Activated CD8-positive, alpha-beta T cell treated with anti-CD3 and anti-CD28 coated beads for 36 hours (primary cell): ENCODE measurements at regions not wholly inside any gene's neighbourhood (a gene's known extent, or its start where the extent isn't known, plus 50 kb on each side); places are given as distances from the start of the nearest gene placed in this dataset.
A peak's percentile ranks its signal among the peaks of the same experiment; 100 is the strongest.

Source experiments
- ATAC-seq: fragments of 200-7000 bp; cut with Tn5 transposase; one replicate; pipeline ENCODE4 v1.10.0; 2021; ENCODE audit warnings: mild to moderate bottlenecking, moderate library complexity
- CTCF ChIA-PET: fragments of 350-600 bp; sonication (Branson Sonifier 250); formaldehyde crosslinking; loops from one replicate; lab custom pipeline; 2021; ENCODE audit warnings: antibody characterized with exemption; lab: Charles Lee
- POLR2A ChIA-PET: fragments of 350-600 bp; sonication (Branson Sonifier 250); formaldehyde crosslinking; loops from one replicate; lab custom pipeline; 2021; ENCODE audit warnings: antibody characterized with exemption; lab: Charles Lee
- DNase-seq: peaks from one replicate; pipeline ENCODE4 v3.0.0-alpha.2; 2020
- H3K27ac Mint-ChIP-seq: one replicate; pipeline ENCODE4 v1.8.0; 2021; ENCODE audit warnings: mild to moderate bottlenecking, mixed read lengths
- H3K27me3 Mint-ChIP-seq: one replicate; pipeline ENCODE4 v1.8.0; 2021; ENCODE audit warnings: mixed read lengths
- H3K36me3 Mint-ChIP-seq: one replicate; pipeline ENCODE4 v1.8.0; 2021; ENCODE audit warnings: low read depth, mixed read lengths
- H3K4me1 Mint-ChIP-seq: one replicate; pipeline ENCODE4 v1.8.0; 2021; ENCODE audit warnings: low read depth, mixed read lengths
- H3K4me3 Mint-ChIP-seq: one replicate; pipeline ENCODE4 v1.8.0; 2021; ENCODE audit warnings: mild to moderate bottlenecking, moderate library complexity, mixed read lengths
- H3K9me3 Mint-ChIP-seq: one replicate; pipeline ENCODE4 v1.8.0; 2021; ENCODE audit warnings: mixed read lengths
- intact Hi-C: fragments of 100-400 bp; cut with micrococcal nuclease; formaldehyde crosslinking; loops from one replicate; pipeline ENCODE4 v1.10.0; 2022
- TF ChIP-seq, protein P1 (sequence below): fragments of 200-600 bp; IDR thresholded peaks from one replicate; pipeline ENCODE4 v1.8.0; 2022; ENCODE audit warnings: antibody characterized with exemption, mild to moderate bottlenecking

DNA sequence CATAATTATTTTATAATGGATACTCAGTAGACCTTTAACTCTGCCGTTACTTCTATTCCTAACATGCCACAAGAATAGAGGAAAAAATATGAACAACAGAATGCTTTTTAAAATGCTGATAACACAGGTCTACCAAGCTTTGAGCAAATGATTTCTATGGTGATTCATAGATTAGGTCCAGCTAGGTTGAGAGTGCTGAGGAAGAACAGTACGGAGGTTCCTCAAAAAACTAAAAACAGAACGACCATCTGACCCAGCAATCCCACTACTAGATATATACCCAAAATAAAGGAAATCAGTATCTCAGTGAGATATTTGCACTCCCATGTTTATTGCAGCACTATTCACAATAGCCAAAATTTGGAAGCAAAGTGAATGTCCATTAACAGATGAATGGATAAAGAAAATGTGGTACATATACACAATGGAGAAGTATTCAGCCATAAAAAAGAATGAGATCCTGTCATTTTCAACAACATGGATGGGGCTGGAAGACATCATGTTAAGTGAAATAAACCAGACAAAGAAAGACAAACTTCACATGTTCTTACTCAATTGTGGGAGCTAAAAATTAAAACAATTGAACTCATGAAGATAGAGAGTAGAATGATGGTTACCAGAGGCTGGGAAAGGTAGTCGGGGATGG, 111.6 kb upstream of the SERTAD2 start:
- Mint-ChIP-seq H3K4me1 (peaks cover 45% of the 10 kb centered on the region), H3K36me3 (no peaks in the 10 kb centered on the region), H3K27ac (peak overlapping the region; percentile 10), H3K27me3 (no peaks in the 10 kb centered on the region), H3K9me3 (no peaks in the 10 kb centered on the region), H3K4me3 (no peak overlapping the region)
- CTCF ChIA-PET = interaction anchor here (1.0 to 1.8 kb wide), 3 partner anchors 14 to 119 kb away, joined by 4 to 7 read pairs (median 5); no protein-coding TSS in a partner anchor
- POLR2A ChIA-PET = interaction anchor here (0.9 kb wide), 1 partner anchor 110 kb away, joined by 3 read pairs; no protein-coding TSS in a partner anchor
- TF ChIP-seq, protein P1, sequence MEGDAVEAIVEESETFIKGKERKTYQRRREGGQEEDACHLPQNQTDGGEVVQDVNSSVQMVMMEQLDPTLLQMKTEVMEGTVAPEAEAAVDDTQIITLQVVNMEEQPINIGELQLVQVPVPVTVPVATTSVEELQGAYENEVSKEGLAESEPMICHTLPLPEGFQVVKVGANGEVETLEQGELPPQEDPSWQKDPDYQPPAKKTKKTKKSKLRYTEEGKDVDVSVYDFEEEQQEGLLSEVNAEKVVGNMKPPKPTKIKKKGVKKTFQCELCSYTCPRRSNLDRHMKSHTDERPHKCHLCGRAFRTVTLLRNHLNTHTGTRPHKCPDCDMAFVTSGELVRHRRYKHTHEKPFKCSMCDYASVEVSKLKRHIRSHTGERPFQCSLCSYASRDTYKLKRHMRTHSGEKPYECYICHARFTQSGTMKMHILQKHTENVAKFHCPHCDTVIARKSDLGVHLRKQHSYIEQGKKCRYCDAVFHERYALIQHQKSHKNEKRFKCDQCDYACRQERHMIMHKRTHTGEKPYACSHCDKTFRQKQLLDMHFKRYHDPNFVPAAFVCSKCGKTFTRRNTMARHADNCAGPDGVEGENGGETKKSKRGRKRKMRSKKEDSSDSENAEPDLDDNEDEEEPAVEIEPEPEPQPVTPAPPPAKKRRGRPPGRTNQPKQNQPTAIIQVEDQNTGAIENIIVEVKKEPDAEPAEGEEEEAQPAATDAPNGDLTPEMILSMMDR = no peak
- intact Hi-C loops = loop anchor here (5.0 kb wide), 2 partner anchors 67 to 123 kb away; no protein-coding TSS in a partner anchor
- DNase-seq (no peak), ATAC-seq (no peak)

DNA sequence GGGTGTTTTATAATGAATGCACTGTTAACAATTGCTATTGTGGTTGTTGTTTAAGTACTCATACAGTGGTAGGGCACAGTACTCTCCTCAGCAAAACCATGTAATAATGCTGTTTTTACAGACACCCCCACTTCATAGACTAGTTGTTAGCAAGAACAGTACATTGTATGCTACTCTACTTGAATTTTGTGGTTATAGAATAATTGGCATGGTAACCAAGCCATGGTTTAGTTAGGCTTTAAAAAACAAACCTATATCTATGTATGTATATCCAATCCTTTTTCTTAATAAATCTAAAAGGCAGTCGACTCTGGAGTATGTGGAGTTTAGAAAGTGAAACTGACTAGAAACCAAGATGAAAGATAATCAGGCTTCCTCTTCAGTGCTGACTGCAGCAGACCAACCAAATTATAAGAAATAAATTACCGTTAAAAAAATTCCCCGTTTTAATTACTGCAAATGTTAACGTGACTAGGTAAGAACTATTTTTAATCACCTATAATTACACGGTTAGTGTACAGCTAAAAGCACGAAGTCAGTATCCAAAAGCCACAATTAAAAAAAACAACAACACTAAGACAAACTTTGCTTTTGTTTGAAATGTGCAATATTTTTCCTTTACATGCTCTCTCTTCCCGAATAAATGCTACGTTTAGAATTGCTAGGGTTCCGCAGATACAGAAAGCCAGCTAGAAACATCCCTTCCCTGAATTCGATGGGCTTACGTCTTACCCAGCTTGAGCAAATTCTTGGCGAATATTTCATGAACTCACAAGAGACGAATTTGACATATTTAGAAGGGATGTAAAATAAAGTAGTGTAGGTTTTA, 113.3 kb upstream of the SERTAD2 start:
- intact Hi-C loops = loop anchor here (5.0 kb wide), 2 partner anchors 65 to 125 kb away; no protein-coding TSS in a partner anchor
- H3K4me3 Mint-ChIP-seq = peak overlapping the region; percentile 81
- no peaks in the 10 kb centered on the region for H3K9me3 Mint-ChIP-seq
- peak overlapping the region; percentile 94 for H3K27ac Mint-ChIP-seq
- ATAC-seq = peak; percentile 48
- ChIA-PET POLR2A (interaction anchor here (0.6 to 1.5 kb wide), 9 partner anchors 7 to 161 kb away, joined by 3 to 6 read pairs (median 3); partner anchors contain the start of gene SERTAD2), CTCF (interaction anchor here (0.6 to 1.7 kb wide), 15 partner anchors 15 to 157 kb away, joined by 3 to 9 read pairs (median 3); partner anchors contain the start of gene SERTAD2)
- H3K4me1 Mint-ChIP-seq = peaks cover 40% of the 10 kb centered on the region
- no peaks in the 10 kb centered on the region for H3K27me3 Mint-ChIP-seq
- no peaks in the 10 kb centered on the region for H3K36me3 Mint-ChIP-seq
- TF ChIP-seq, protein P1 = no peak
- no peak for DNase-seq

DNA sequence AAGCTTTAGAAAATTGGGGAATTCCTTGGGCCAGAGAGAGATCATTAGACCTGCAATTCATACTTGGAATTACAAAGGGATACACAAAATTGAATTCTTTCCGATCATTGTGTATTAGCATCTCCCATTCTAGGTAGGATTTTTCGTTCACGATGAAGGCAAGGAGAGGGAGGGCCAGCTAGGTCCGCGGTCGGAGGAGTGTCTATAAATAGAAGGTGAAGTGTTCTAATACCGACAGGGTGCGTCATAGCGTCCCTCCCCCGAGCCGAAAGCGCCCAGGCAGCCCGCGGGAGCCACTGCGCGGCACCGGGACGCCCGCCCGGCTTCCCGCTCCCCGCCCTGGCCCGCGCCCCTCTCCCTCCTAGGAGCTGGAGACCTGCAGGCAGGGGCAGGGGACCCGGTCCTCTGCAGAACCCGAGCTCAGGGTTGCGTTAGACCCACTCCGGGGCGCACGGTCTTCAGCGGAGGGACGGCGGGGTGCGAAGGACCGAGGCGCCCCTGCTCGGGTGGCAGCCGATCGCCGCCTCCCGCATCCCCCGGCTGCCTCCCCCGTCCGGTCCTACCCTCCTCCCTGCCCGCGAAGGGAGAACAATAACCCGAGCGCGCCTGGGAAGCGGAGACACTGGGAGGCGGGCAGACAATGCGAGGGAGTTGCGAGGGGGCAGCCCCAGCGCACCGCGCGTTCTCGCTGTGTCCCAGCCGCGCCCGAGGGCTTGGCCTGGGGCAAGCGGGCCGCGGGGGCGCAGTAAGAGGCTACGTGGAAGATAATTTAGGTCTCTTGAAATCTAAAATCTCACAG, 114.2 kb upstream of the SERTAD2 start:
- Mint-ChIP-seq H3K27ac (peak overlapping the region; percentile 94), H3K36me3 (no peaks in the 10 kb centered on the region), H3K9me3 (no peaks in the 10 kb centered on the region), H3K4me1 (peaks cover 33% of the 10 kb centered on the region), H3K27me3 (no peaks in the 10 kb centered on the region), H3K4me3 (peak overlapping the region; percentile 81)
- TF ChIP-seq, protein P1 = no peak
- CTCF ChIA-PET = interaction anchor here (0.6 to 1.7 kb wide), 16 partner anchors 15 to 158 kb away, joined by 3 to 9 read pairs (median 4); partner anchors contain the start of gene SERTAD2
- POLR2A ChIA-PET = interaction anchor here (0.6 to 1.5 kb wide), 10 partner anchors 8 to 162 kb away, joined by 3 to 6 read pairs (median 3); partner anchors contain the start of gene SERTAD2
- peak; percentile 84 for ATAC-seq
- DNase-seq = peak; percentile 90
- intact Hi-C loops = loop anchor here (5.0 kb wide), 2 partner anchors 64 to 126 kb away; no protein-coding TSS in a partner anchor

DNA sequence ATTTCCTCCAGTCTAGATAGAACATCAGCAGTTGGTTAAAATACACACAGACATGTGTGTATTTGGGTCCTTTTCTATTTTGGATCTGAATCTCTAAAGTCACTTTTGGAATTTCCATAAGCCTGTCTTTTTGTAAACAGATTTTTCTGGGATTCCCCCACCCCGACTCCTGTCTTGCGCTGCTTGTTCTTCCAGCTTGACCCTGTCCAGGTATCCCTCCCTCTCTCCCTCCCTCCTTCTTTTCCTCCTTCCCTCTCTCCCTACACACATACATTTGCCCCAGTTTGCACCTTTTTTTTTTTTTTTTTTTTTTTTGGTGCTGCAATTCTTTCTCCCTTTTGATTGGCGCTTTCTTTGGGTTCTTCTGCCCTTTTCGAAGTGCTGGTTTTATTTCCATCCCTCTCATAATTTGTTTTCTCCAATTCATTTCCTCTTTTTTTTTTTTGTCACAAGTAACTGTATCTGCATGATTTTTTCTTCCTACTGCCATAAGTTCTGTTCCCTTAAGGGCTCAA, 114.8 kb upstream of the SERTAD2 start:
- Mint-ChIP-seq H3K27ac (peak overlapping the region; percentile 53), H3K36me3 (no peaks in the 10 kb centered on the region), H3K9me3 (no peaks in the 10 kb centered on the region), H3K4me3 (peak overlapping the region; percentile 81), H3K27me3 (no peaks in the 10 kb centered on the region), H3K4me1 (peaks cover 27% of the 10 kb centered on the region)
- no peak for ATAC-seq
- TF ChIP-seq, protein P1 = no peak
- CTCF ChIA-PET = interaction anchor here (1.0 to 2.3 kb wide), 6 partner anchors 18 to 123 kb away, joined by 3 to 10 read pairs (median 5); no protein-coding TSS in a partner anchor
- POLR2A ChIA-PET = interaction anchor here (0.5 to 1.5 kb wide), 5 partner anchors 31 to 93 kb away, joined by 3 to 6 read pairs (median 3); no protein-coding TSS in a partner anchor
- intact Hi-C loops = loop anchor here (5.0 kb wide), 2 partner anchors 64 to 126 kb away; no protein-coding TSS in a partner anchor
- no peak for DNase-seq
